HepG2 (cell line): ENCODE measurements at regions not wholly inside any gene's neighbourhood (a gene's known extent, or its start where the extent isn't known, plus 50 kb on each side); places are given as distances from the start of the nearest gene placed in this dataset.

ENCODE experiments used
- ATAC-seq: fragments of 200-7000 bp; cut with Tn5 transposase; 3 replicates; pipeline ENCODE4 v1.9.1; 2020; ENCODE audit warnings: mild to moderate bottlenecking, moderate library complexity
- BruUV-seq: library from RNA; stranded (reverse); fragments of 400-500 nt; replicated peaks from 2 replicates; lab custom pipeline; 2021; lab: Mats Ljungman, UMichigan
- CTCF ChIA-PET: fragments of 300-600 bp; formaldehyde crosslinking; extraction: SDS; loops from one replicate; lab custom pipeline; 2021; ENCODE audit warnings: low total read pairs, inconsistent platforms, low intra/inter-chr PET ratio; lab: Yijun Ruan, JAX
- POLR2A ChIA-PET: fragments of 350-600 bp; sonication (Branson Sonifier 250); formaldehyde crosslinking; loops from one replicate; lab custom pipeline; 2020; ENCODE audit warnings: antibody characterized with exemption, inconsistent platforms; lab: Yijun Ruan, JAX
- DNase-seq: peaks from one replicate; pipeline ENCODE4 v3.0.0-alpha.2; 2015; ENCODE audit warnings: low spot score
- FAIRE-seq: peaks from 3 replicates; lab custom pipeline; 2011; peaks lifted over from hg19 to GRCh38; lab: Jason Lieb, UNC
- H2AFZ ChIP-seq: one replicate; pipeline ENCODE4 v1.6.1; 2011; ENCODE audit warnings: low read length, inconsistent platforms
- H3K27ac ChIP-seq: fragments of 300-600 bp; 3 replicates; pipeline ENCODE4 v1.8.0; 2011; ENCODE audit warnings: mixed run types, mild to moderate bottlenecking, mixed read lengths, low read length, inconsistent platforms; ENCODE audit not compliant: insufficient read depth; ENCODE audit errors: extremely low read length
- H3K27me3 ChIP-seq, 2 experiments: fragments of 200-600 bp in 1 of 2; 2 replicates in 1 of 2; 3 replicates in 1 of 2; pipeline versions ENCODE4 v1.6.0 to v1.8.0; 2011; ENCODE audit warnings: low read length in 2 of 2, mild to moderate bottlenecking in 2 of 2, moderate library complexity in 2 of 2, inconsistent platforms in 1 of 2; ENCODE audit not compliant: insufficient read depth in 2 of 2, control insufficient read depth in 1 of 2
- H3K36me3 ChIP-seq, 2 experiments: fragments of 200-600 bp in 1 of 2; replicated peaks in 1 of 2; 2 replicates in 1 of 2; 3 replicates in 1 of 2; pipeline versions ENCODE4 v1.5.1 to v1.8.0; 2011; ENCODE audit warnings: low read length in 2 of 2, inconsistent platforms in 1 of 2; ENCODE audit not compliant: insufficient read depth in 2 of 2, control insufficient read depth in 1 of 2
- H3K4me1 ChIP-seq: 2 replicates; pipeline ENCODE4 v1.5.1; 2012; ENCODE audit warnings: low read length, inconsistent platforms; ENCODE audit not compliant: insufficient read depth
- H3K4me2 ChIP-seq: 2 replicates; pipeline ENCODE4 v1.6.0; 2011; ENCODE audit warnings: low read depth, low read length, inconsistent platforms
- H3K4me3 ChIP-seq, 3 experiments: fragments of 200-600 bp in 1 of 3; sonication (generic), shearing (Covaris generic) in 1 of 3; replicated peaks in 1 of 3; 2 replicates each; pipeline ENCODE4 v1.5.1; 2011 to 2016; ENCODE audit warnings: low read length in 3 of 3, inconsistent platforms in 2 of 3, low read depth in 2 of 3, mild to moderate bottlenecking in 2 of 3, control low read depth in 1 of 3, mixed read lengths in 1 of 3; ENCODE audit not compliant: insufficient read depth in 1 of 3
- H3K79me2 ChIP-seq: one replicate; pipeline ENCODE4 v1.6.1; 2011; ENCODE audit warnings: low read length, inconsistent platforms; ENCODE audit not compliant: insufficient read depth
- H3K9ac ChIP-seq: 2 replicates; pipeline ENCODE4 v1.6.0; 2011; ENCODE audit warnings: mild to moderate bottlenecking, low read depth, low read length, inconsistent platforms; ENCODE audit not compliant: insufficient read depth
- H3K9me3 ChIP-seq: 2 replicates; pipeline ENCODE4 v1.5.1; 2012; ENCODE audit warnings: mild to moderate bottlenecking, low read length
- H4K20me1 ChIP-seq: 2 replicates; pipeline ENCODE4 v1.6.0; 2011; ENCODE audit warnings: inconsistent platforms, mild to moderate bottlenecking, low read length, moderate library complexity; ENCODE audit not compliant: insufficient read depth
- KDM1A ChIP-seq: IDR thresholded peaks from 2 replicates; pipeline ENCODE4 v1.6.1; 2016; ENCODE audit warnings: missing compliant biosample characterization
- MNT ChIP-seq: fragments of 450-650 bp; IDR thresholded peaks from 2 replicates; pipeline ENCODE4 v1.6.1; 2016
- NCOA1 ChIP-seq: sonication (generic); formaldehyde crosslinking; IDR thresholded peaks from 2 replicates; pipeline ENCODE4 v1.9.0; 2021; ENCODE audit warnings: missing genetic modification reagents
- NFIC ChIP-seq: IDR thresholded peaks from 2 replicates; pipeline ENCODE4 v1.6.1; 2012; ENCODE audit warnings: mild to moderate bottlenecking, low read length, inconsistent platforms
- PAXIP1 ChIP-seq: sonication (generic); formaldehyde crosslinking; conservative IDR thresholded peaks from 2 replicates; pipeline ENCODE4 v1.4.0; 2020; ENCODE audit warnings: mild to moderate bottlenecking, missing genetic modification reagents, moderate library complexity
- RORA ChIP-seq: sonication (generic); formaldehyde crosslinking; IDR thresholded peaks from 2 replicates; pipeline ENCODE4 v1.5.0; 2020; ENCODE audit warnings: mild to moderate bottlenecking, missing genetic modification reagents, moderate library complexity
- SIN3A ChIP-seq: IDR thresholded peaks from 2 replicates; pipeline ENCODE4 v1.6.1; 2011; ENCODE audit warnings: low read depth, mild to moderate bottlenecking, control low read depth, low read length, borderline replicate concordance
- SPEN ChIP-seq: sonication (generic); formaldehyde crosslinking; IDR thresholded peaks from 2 replicates; pipeline ENCODE4 v1.5.1; 2020; ENCODE audit warnings: low read depth, mild to moderate bottlenecking, missing genetic modification reagents
- TERF1 ChIP-seq: sonication (generic); formaldehyde crosslinking; IDR thresholded peaks from 2 replicates; pipeline ENCODE4 v1.8.0; 2022; ENCODE audit warnings: mild to moderate bottlenecking, missing genetic modification reagents, moderate library complexity
- ZBTB38 ChIP-seq: sonication (generic); formaldehyde crosslinking; IDR thresholded peaks from 2 replicates; pipeline ENCODE4 v1.5.1; 2020; ENCODE audit warnings: mild to moderate bottlenecking, missing genetic modification reagents
- ZBTB8A ChIP-seq: sonication (generic); formaldehyde crosslinking; IDR thresholded peaks from 2 replicates; pipeline ENCODE4 v1.4.0; 2020; ENCODE audit warnings: mild to moderate bottlenecking, low read depth, missing genetic modification reagents, borderline replicate concordance
- ZNF20 ChIP-seq: sonication (generic); formaldehyde crosslinking; IDR thresholded peaks from 2 replicates; pipeline ENCODE4 v1.4.0; 2020; ENCODE audit warnings: mild to moderate bottlenecking, moderate library complexity, missing genetic modification reagents
- ZNF430 ChIP-seq: sonication (generic); formaldehyde crosslinking; IDR thresholded peaks from 2 replicates; pipeline ENCODE4 v1.9.0; 2021; ENCODE audit warnings: mild to moderate bottlenecking, missing genetic modification reagents
- WGBS: methylation state at CpG from one replicate; pipeline ENCODE4 v1.1.6; 2017; ENCODE audit warnings: low lambda C conversion rate; 5-methylcytosine and 5-hydroxymethylcytosine counted together
- in situ Hi-C: cut with HindIII; loops from 2 replicates; pipeline ENCODE4 v1.10.0; 2017; ENCODE audit warnings: low pct_unique_long_range_greater_than_20kb; ENCODE audit not compliant: extremely low pct_ligation_motif_present
- intact Hi-C: fragments of 100-400 bp; cut with micrococcal nuclease; formaldehyde crosslinking; loops from one replicate; pipeline ENCODE4 v1.10.0; 2022; ENCODE audit not compliant: unreplicated experiment

- TF ChIP-seq ZBTB38 (no peak), KDM1A (CRISPR knock-in tag) (no peak), SPEN (CRISPR knock-in tag) (no peak), NFIC (no peak)
Observed at GRCh38 chr18:10029711-10030110, 115.9 kb downstream of the VAPA start (continued).

- ATAC-seq (no peak), DNase-seq (no peak), FAIRE-seq (no peak)
- BruUV-seq = no TSS peak
- in situ Hi-C loops = no loop called here
- WGBS = 58% methylated on average over 22 of the region's 25 CpGs
- intact Hi-C loops = no loop called here
- H3K36me3 ChIP-seq = no peaks in the 10 kb centered on the region
- peaks cover 1 to 23% of the 10 kb centered on the region in 2 experiments; a peak in 2 of 5 replicates for H3K27me3 ChIP-seq
- no peaks in the 10 kb centered on the region for H4K20me1 ChIP-seq
- no peak overlapping the region for H3K4me2 ChIP-seq
- H2AFZ ChIP-seq = no peak overlapping the region
- H3K79me2 ChIP-seq = no peaks in the 10 kb centered on the region
- H3K4me3 ChIP-seq = no peak overlapping the region
- ChIA-PET CTCF (no interaction called here), POLR2A (no interaction called here)
- no peaks in the 10 kb centered on the region for H3K9me3 ChIP-seq
- no peaks in the 10 kb centered on the region for H3K4me1 ChIP-seq
- no peak overlapping the region for H3K9ac ChIP-seq
- no peak overlapping the region for H3K27ac ChIP-seq
- TF ChIP-seq SIN3A = no peak
- no peak for TF ChIP-seq ZBTB8A (CRISPR knock-in tag)
- TF ChIP-seq ZNF430 (CRISPR knock-in tag) = no peak
- no peak for TF ChIP-seq NCOA1 (CRISPR knock-in tag)
- TF ChIP-seq MNT = no peak
- TF ChIP-seq PAXIP1 = no peak
- TF ChIP-seq ZNF20 (CRISPR knock-in tag) = no peak
- TF ChIP-seq TERF1 = no peak
- TF ChIP-seq RORA (CRISPR knock-in tag) = no peak
Observed at GRCh38 chr18:10030816-10031541, 117.2 kb downstream of the VAPA start.
